SU-DHL-6 (cell line): ENCODE measurements at regions not wholly inside any gene's neighbourhood (a gene's known extent, or its start where the extent isn't known, plus 50 kb on each side); places are given as distances from the start of the nearest gene placed in this dataset.

Experiments used
- EZH2phosphoT487 ChIP-seq: fragments of 200-600 bp; sonication (generic), shearing (Covaris generic); conservative IDR thresholded peaks from 2 replicates; pipeline ENCODE4 v1.6.1; 2018; ENCODE audit warnings: mild to moderate bottlenecking, antibody characterized with exemption, low read length, moderate library complexity, mixed read lengths
- TF ChIP-seq, protein P1 (sequence below): fragments of 200-600 bp; sonication (generic); IDR thresholded peaks from one replicate; pipeline ENCODE4 v1.5.1; 2017; ENCODE audit warnings: antibody characterized with exemption, mild to moderate bottlenecking, low read length, moderate library complexity; ENCODE audit not compliant: insufficient read depth, poor library complexity, severe bottlenecking

DNA sequence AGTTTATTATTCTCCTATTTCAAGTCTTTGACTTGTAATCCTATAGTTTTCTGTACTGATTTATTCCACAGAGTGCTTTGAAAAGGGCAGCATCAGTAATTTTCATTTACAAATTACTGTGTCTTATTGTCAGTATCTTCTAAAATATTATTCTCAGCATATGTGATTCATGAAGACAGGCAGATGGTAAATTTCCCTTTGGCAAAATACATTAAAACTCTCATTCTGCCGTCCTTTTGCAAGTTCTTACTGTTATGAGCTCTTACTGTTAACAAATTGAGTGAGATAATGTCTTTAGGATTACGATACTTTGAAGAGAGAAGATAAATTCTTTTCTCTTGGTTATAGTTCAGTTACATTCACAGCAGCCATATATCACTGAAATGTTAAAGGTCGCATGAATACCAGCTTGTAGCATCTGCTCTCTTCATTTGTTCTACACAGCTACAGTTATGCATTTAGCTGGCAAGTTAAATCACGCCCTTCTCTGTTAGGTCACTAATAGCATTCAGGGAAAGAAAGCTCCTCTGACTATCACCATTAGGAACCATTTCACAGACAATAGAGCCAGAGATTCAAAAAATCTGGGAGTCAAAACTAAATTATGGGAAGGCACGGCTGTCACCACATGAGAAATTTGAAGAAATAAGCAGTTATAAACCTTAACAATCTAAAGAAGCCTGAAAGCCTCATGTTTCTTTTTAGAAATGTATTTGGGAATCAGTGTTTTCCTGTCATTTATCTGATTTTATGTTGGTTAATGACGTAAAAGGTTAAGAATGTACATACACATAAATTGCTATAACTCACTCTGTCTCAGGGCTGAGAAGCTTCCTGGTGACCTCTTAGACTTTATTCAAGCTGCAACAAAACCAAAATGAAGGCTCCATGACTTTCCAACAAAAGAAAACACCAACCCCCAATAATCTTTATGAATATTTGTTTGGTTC lies 109.6 kb upstream of the SP4 start:
- TF ChIP-seq, protein P1, sequence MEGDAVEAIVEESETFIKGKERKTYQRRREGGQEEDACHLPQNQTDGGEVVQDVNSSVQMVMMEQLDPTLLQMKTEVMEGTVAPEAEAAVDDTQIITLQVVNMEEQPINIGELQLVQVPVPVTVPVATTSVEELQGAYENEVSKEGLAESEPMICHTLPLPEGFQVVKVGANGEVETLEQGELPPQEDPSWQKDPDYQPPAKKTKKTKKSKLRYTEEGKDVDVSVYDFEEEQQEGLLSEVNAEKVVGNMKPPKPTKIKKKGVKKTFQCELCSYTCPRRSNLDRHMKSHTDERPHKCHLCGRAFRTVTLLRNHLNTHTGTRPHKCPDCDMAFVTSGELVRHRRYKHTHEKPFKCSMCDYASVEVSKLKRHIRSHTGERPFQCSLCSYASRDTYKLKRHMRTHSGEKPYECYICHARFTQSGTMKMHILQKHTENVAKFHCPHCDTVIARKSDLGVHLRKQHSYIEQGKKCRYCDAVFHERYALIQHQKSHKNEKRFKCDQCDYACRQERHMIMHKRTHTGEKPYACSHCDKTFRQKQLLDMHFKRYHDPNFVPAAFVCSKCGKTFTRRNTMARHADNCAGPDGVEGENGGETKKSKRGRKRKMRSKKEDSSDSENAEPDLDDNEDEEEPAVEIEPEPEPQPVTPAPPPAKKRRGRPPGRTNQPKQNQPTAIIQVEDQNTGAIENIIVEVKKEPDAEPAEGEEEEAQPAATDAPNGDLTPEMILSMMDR, result no peak
- TF ChIP-seq EZH2phosphoT487, result no peak
